LNCAP (cell line): ENCODE measurements at regions not wholly inside any gene's neighbourhood (a gene's known extent, or its start where the extent isn't known, plus 50 kb on each side); places are given as distances from the start of the nearest gene placed in this dataset.

Experiments
- TF ChIP-seq, protein P1 (sequence below): fragments of 450-650 bp; IDR thresholded peaks from 2 replicates; pipeline ENCODE4 v1.5.1; 2017; ENCODE audit warnings: mild to moderate bottlenecking

GRCh38 chr5:36755920-36756488, 120.6 kb upstream of the NIPBL start:
- TF ChIP-seq, protein P1, sequence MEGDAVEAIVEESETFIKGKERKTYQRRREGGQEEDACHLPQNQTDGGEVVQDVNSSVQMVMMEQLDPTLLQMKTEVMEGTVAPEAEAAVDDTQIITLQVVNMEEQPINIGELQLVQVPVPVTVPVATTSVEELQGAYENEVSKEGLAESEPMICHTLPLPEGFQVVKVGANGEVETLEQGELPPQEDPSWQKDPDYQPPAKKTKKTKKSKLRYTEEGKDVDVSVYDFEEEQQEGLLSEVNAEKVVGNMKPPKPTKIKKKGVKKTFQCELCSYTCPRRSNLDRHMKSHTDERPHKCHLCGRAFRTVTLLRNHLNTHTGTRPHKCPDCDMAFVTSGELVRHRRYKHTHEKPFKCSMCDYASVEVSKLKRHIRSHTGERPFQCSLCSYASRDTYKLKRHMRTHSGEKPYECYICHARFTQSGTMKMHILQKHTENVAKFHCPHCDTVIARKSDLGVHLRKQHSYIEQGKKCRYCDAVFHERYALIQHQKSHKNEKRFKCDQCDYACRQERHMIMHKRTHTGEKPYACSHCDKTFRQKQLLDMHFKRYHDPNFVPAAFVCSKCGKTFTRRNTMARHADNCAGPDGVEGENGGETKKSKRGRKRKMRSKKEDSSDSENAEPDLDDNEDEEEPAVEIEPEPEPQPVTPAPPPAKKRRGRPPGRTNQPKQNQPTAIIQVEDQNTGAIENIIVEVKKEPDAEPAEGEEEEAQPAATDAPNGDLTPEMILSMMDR: no peak

DNA sequence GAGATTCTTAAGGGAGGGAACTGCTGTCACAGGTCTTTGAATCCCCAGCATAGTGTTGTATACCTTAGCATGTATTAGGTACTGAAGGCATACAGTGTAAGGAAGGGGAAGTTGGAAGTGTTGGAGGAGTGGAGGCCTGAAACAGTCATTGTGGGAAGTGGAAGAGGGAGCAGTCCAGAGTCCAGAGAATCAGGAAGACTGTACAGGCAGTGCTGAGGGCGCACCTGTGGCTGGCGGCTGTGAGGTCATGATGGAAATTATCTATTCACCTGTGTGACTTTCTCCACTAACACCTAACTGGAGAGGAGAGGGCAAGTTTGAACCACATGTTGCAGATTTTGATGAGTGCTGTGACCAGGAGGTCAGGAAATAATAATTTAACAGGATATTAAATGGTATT, 119.7 kb upstream of the NIPBL start:
- TF ChIP-seq, protein P1: no peak

- TF ChIP-seq, protein P1: no peak
Observed at GRCh38 chr5:36759117-36759516, 117.5 kb upstream of the NIPBL start.

DNA sequence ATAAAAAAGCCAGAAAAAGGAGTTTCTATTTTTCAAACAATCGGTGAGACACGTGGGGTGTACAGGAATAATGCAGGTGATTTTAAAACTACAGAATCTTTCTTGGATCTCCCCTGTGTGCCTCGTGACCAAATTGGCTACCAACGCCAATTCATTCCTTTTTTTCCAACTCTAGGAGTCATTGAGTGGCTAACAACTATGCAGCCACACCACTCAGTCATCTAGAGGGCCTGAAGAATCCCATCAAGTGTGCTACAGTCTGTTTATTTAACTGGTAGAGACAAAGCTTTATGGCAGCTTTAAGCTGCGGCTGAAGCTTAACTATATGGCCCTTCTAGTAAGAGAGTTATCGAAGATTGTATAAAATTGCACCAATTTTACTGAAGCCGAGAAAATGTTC, 113.1 kb upstream of the NIPBL start:
- TF ChIP-seq, protein P1: no peak

GRCh38 chr5:36765876-36766275, 110.7 kb upstream of the NIPBL start:
- TF ChIP-seq, protein P1: no peak

DNA sequence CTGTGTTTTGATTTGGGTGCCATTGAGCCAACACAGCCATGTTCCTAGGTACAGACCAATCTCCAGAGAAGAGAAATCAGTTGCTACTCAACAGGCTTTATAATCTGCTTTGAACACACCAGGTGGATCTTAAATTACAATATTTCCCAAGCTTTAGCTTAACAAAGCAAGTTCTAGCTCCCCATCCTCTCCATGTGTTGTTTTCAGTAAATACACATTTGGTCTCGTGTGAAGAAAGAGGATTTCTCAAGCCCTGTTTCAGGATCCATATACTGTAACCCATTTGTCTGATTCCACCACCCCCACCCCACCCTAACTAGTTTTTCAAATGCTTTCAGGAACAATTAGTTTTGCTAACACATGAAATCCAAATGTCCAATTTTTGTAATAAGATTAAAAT, 109.6 kb upstream of the NIPBL start:
- TF ChIP-seq, protein P1: no peak

- TF ChIP-seq, protein P1: no peak
Observed at GRCh38 chr5:36768450-36768849, 108.1 kb upstream of the NIPBL start.
